SK-MEL-5 (cell line): ENCODE measurements at regions not wholly inside any gene's neighbourhood (a gene's known extent, or its start where the extent isn't known, plus 50 kb on each side); places are given as distances from the start of the nearest gene placed in this dataset.

Experiments
- small RNA-seq, 2 experiments: library from RNA; depleted of rRNA; stranded (forward); fragments of <200 nt; gene quantifications; one replicate each; pipeline ENCODE3, GENCODE V24; 2014

Small RNA genes in the stretch of these regions (small RNA-seq; reads per million reads assigned to genes)
- gene MTCO1P45, result 0 reads per million in 2 experiments
- 0 reads per million in 2 experiments for gene RNU6-1001P
- gene RNU6-546P, result 0 reads per million in 2 experiments
